Left ventricle myocardium superior (tissue), 1 donor: ENCODE measurements at regions not wholly inside any gene's neighbourhood (a gene's known extent, or its start where the extent isn't known, plus 50 kb on each side); places are given as distances from the start of the nearest gene placed in this dataset.
A peak's percentile ranks its signal among the peaks of the same experiment; 100 is the strongest.

ENCODE experiments used
- ATAC-seq: fragments of 200-7000 bp; cut with Tn5 transposase; one replicate; pipeline ENCODE4 v1.9.1; 2020; ENCODE audit warnings: mild to moderate bottlenecking, moderate library complexity
- DNase-seq: peaks from one replicate; pipeline ENCODE4 v3.0.0-alpha.2; 2020
- intact Hi-C: fragments of 100-400 bp; cut with micrococcal nuclease; formaldehyde crosslinking; loops from one replicate; pipeline ENCODE4 v1.11.0; 2022
- donor health status: DM: no; HTN: yes; CAD: no; lungs with severe emphysema.

DNA sequence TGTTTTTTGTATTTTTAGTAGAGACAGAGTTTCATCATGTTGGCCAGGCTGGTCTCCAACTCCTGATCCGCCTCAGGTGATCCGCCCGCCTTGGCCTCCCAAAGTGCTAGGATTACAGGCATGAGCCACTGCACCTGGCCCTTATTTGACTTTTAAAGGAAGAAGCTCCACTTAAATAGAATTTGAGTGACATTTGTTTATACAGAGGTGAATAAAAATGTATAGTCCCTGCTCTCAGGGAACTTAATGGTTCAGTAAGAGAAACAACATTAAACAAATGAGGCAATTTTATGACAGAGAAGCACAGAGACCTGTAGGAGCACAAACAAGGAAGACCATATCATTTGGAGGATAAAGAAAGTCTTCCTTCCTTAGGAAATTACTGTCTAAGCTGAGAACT is 65.7 kb downstream of the C9orf152 start:
- DNase-seq: no peak
- no peak for ATAC-seq
- intact Hi-C loops: loop anchor here (10.0 kb wide), 1 partner anchor 67 kb away; no protein-coding TSS in a partner anchor

DNA sequence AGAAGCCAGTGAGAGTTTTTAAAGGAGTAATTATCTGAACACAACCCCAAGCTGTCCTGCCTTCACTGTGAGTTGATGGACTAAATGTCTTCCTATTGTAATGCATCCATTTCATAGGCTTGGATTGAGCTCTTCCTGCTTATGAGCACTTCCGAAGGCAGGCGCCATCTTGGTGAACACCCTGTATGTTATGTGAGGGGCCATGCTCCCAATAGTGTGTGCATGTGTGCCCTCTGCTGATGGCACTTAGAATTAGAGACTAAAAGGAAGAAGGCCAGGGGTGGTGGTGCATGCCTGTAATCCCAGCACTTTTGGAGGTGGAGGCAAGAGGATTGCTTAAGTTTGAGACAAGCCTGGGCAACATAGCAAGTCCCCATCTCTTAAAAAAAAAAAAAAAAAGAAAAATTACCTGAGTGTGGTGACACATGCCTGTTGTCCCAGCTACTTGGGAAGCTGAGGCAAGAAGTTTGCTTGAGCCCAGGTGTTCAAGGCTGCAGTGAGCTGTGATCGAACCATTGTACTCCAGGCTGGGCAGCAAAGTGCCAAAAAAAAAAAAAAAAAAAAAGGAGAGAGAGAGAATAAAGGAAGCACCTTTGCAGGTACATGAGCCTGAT is 65.0 kb downstream of the C9orf152 start:
- intact Hi-C loops: loop anchor here (10.0 kb wide), 1 partner anchor 68 kb away; no protein-coding TSS in a partner anchor
- ATAC-seq (peak; percentile 17), DNase-seq (no peak)

DNA sequence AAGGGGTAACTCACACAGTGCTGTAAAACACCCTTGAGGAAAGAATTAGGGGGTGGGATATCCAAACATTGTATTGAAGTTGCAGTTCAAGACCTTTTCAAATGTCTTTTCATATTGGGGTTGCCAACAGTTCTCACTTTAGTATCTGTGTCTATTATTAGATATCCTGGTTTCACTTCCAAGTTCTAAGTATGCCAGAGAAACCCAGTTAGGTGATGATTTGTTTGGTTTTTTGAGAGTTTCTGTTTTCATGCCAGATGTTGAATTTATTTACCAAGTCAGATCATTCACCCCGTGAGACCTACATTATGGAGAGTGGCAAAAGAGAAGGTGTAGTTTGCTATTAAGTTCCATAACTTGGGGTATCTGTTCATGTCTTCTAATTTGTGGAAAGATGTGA is 64.5 kb downstream of the C9orf152 start:
- intact Hi-C loops: loop anchor here (10.0 kb wide), 1 partner anchor 69 kb away; no protein-coding TSS in a partner anchor
- peak; percentile 62 for ATAC-seq

DNA sequence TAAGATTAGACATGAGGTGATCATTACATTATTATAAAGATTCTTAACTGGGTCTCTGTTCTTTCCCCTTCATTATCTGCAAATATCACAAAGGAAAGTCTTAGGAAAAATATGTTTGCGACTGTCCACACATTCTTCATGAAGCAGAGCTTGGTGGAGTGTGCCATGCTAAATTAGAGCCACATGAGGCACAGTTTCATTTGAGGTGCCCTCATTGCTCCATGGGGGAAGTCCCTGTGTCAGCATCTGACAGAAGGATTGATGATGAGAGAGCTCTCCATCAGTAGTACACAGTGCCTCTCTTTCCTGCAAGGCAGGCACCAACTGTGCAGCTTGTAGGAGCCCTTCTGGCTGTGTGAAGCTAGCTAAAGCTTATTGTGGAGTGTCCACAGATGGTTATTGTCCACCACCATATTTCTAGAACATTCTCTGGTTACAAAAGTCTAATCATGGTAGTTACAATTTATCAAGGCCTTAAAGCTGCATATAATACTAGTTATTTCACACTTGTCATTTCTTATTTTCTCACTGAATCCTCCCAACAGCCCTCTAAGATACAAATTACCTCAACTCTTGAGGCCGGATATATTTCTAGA is 63.9 kb downstream of the C9orf152 start:
- intact Hi-C loops: loop anchor here (10.0 kb wide), 1 partner anchor 69 kb away; no protein-coding TSS in a partner anchor
- peak; percentile 33 for ATAC-seq
- DNase-seq: no peak

More for the DNA sequence above, 64.5 kb downstream of the C9orf152 start:
- DNase-seq: no peak

DNA sequence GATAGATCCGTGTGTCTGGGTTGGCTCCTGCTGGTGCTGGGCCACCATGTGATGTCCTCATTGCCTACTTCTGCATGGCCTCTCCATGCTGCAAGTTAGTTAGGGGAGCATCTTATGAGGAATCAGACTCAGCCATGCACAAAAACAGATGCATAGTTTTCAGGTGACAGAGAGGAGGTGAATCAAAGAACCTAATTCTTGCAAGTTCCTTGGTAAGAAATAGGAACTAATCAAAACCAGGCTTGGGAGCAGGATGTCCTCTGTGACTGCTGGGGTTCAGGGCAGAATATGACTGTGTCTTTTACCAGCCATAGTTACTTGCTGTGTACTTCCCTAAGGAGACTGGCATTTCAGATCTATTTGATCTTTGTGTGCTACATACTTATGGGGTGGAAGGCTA is 61.6 kb downstream of the C9orf152 start:
- intact Hi-C loops: loop anchor here (10.0 kb wide), 1 partner anchor 72 kb away; no protein-coding TSS in a partner anchor
- DNase-seq (no peak), ATAC-seq (no peak)

DNA sequence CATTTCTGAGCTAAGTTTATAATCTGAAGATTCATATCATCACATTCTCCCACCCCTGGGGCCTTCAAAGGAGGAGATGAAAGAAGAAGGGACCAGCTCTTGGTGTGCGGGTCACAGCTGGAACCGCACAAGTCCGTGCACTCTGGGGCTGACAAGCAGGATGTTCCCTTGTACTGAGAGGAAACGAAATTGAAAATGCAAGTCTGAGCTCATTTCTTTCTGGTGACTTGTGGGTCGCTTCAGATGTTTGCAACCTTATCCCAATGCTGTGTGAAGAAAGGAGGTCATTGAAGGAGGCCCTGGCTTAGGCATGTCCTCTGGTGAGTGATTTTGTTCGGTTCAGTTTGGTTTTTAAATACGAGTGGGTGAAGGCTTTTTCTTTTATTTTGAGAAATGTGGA is 59.6 kb downstream of the C9orf152 start:
- intact Hi-C loops: loop anchor here (10.0 kb wide), 1 partner anchor 74 kb away; no protein-coding TSS in a partner anchor
- DNase-seq (no peak), ATAC-seq (peak; percentile 34)

DNA sequence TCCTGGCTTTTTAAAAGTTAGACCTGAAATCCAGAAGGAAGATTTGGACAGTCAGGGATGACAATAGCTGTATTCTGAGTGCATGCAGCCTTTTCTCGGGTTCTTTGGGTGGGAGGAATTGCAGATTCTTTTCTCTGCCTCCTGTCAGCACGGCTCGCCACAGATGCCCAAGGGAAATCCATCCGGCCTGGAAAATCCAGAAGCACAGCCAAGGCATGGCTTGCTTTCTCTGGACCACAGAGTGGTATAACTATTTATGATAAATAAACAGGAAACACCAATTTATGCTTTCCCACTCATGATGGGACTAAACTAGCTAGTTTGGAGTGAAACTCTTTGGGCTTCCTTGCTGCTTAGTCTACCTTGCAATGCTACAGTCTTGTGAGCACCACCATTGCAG is 59.1 kb downstream of the C9orf152 start:
- peak; percentile 16 for ATAC-seq
- DNase-seq: peak; percentile 42
- intact Hi-C loops: loop anchor here (10.0 kb wide), 1 partner anchor 74 kb away; no protein-coding TSS in a partner anchor
